ENCODE measurements at regions not wholly inside any gene's neighbourhood (a gene's known extent, or its start where the extent isn't known, plus 50 kb on each side); places are given as distances from the start of the nearest gene placed in this dataset.
A peak's percentile ranks its signal among the peaks of the same experiment; 100 is the strongest.

GRCh38 chr13:93080587-93080986 is 146.0 kb upstream of the GPC6 start:
- H2AK5ac ChIP-seq (ENCODE audit: low read depth, low read length): no peak overlapping the region
- H3K9ac ChIP-seq (ENCODE audit: low read depth, low read length): no peak overlapping the region
- TF ChIP-seq, protein P1, sequence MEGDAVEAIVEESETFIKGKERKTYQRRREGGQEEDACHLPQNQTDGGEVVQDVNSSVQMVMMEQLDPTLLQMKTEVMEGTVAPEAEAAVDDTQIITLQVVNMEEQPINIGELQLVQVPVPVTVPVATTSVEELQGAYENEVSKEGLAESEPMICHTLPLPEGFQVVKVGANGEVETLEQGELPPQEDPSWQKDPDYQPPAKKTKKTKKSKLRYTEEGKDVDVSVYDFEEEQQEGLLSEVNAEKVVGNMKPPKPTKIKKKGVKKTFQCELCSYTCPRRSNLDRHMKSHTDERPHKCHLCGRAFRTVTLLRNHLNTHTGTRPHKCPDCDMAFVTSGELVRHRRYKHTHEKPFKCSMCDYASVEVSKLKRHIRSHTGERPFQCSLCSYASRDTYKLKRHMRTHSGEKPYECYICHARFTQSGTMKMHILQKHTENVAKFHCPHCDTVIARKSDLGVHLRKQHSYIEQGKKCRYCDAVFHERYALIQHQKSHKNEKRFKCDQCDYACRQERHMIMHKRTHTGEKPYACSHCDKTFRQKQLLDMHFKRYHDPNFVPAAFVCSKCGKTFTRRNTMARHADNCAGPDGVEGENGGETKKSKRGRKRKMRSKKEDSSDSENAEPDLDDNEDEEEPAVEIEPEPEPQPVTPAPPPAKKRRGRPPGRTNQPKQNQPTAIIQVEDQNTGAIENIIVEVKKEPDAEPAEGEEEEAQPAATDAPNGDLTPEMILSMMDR (conservative IDR thresholded peaks at IDR 0.05; ENCODE audit: low read depth, low read length): no peak
- TF ChIP-seq USF2 (IDR thresholded peaks at IDR 0.05; ENCODE audit: low read depth, low read length) (no peak), CEBPB (IDR thresholded peaks at IDR 0.05; ENCODE audit: low read depth, low read length) (no peak), RCOR1 (IDR thresholded peaks at IDR 0.05; ENCODE audit: insufficient replicate concordance, low read length) (no peak), SMC3 (IDR thresholded peaks at IDR 0.05; ENCODE audit: low read depth, low read length) (no peak)
- intact Hi-C loops (cut with micrococcal nuclease): no loop called here
- H2BK20ac ChIP-seq (ENCODE audit: low read depth, low read length): no peak overlapping the region
- no peak overlapping the region for H2AK9ac ChIP-seq (replicated peaks; ENCODE audit: low read depth, low read length, poor library complexity)
- ChIA-PET POLR2A (ENCODE audit: unreplicated experiment) (no interaction called here), CTCF (no interaction called here)
- DNase-seq (peak; percentile 10), ATAC-seq (ENCODE audit: low read depth) (no peak)
- H3K79me1 ChIP-seq (ENCODE audit: low read depth in 1 of 2, low read length in 2 of 2): no peaks in the 10 kb centered on the region
- no peak overlapping the region for H2BK15ac ChIP-seq (ENCODE audit: low read depth, low read length)
- H3K4me3 ChIP-seq (ENCODE audit: insufficient read depth, low read depth, low read length): no peak overlapping the region
- dilution Hi-C loops (cut with HindIII; ENCODE audit: low sequenced_read_pairs, unreplicated experiment): no loop called here
- BruUV-seq (replicated peaks): no TSS peak
- H2AFZ ChIP-seq (replicated peaks; ENCODE audit: low read length, poor library complexity): no peak overlapping the region
- no peaks in the 10 kb centered on the region for H3K9me3 ChIP-seq (ENCODE audit: control insufficient read depth, insufficient read depth, low read length)
- H3K27me3 ChIP-seq (ENCODE audit: control insufficient read depth, insufficient read depth, low read length): no peaks in the 10 kb centered on the region; the same call in 1 of the 2 replicates
- no peaks in the 10 kb centered on the region for H4K20me1 ChIP-seq (ENCODE audit: insufficient read depth, low read length)
- no peaks in the 10 kb centered on the region for H3K4me1 ChIP-seq (ENCODE audit: control insufficient read depth, insufficient read depth, low read length)
- no CpG with 5 or more reads among the region's 1 CpG for WGBS, 2 experiments (ENCODE audit: extremely low coverage in 2 of 2, insufficient read length in 1 of 2)
- no peak overlapping the region for H4K8ac ChIP-seq (ENCODE audit: low read depth in 2 of 2, low read length in 2 of 2)
- H3K18ac ChIP-seq (ENCODE audit: low read depth, low read length): no peak overlapping the region
- H4K91ac ChIP-seq (ENCODE audit: insufficient read depth, low read depth, low read length): no peak overlapping the region
- H2BK120ac ChIP-seq (ENCODE audit: low read depth, low read length): no peak overlapping the region
- no peaks in the 10 kb centered on the region for H3K9me1 ChIP-seq (ENCODE audit: insufficient read depth, low read length)
- no peak overlapping the region for H3K14ac ChIP-seq (replicated peaks; ENCODE audit: low read depth, low read length)
- H3K56ac ChIP-seq (ENCODE audit: extremely low read depth, insufficient read depth, low read length): no peak overlapping the region
- H3K36me3 ChIP-seq (ENCODE audit: control insufficient read depth, insufficient read depth, low read length): no peaks in the 10 kb centered on the region
- no peak overlapping the region for H3K23ac ChIP-seq (ENCODE audit: low read depth, low read length)
- H4K5ac ChIP-seq (ENCODE audit: low read depth, low read length): no peak overlapping the region
- H2BK5ac ChIP-seq (ENCODE audit: low read depth, low read length, poor library complexity, severe bottlenecking): no peak overlapping the region
- no peak overlapping the region for H3K27ac ChIP-seq (ENCODE audit: insufficient read depth, low read length)
- no peak overlapping the region for H3K4me2 ChIP-seq (ENCODE audit: low read depth, low read length)
- in situ Hi-C loops (cut with MboI; ENCODE audit: low sequenced_read_pairs): no loop called here
- no peak overlapping the region for H3K4ac ChIP-seq (ENCODE audit: low read depth, low read length)
